ENCODE measurements at regions not wholly inside any gene's neighbourhood (a gene's known extent, or its start where the extent isn't known, plus 50 kb on each side); places are given as distances from the start of the nearest gene placed in this dataset.

DNA sequence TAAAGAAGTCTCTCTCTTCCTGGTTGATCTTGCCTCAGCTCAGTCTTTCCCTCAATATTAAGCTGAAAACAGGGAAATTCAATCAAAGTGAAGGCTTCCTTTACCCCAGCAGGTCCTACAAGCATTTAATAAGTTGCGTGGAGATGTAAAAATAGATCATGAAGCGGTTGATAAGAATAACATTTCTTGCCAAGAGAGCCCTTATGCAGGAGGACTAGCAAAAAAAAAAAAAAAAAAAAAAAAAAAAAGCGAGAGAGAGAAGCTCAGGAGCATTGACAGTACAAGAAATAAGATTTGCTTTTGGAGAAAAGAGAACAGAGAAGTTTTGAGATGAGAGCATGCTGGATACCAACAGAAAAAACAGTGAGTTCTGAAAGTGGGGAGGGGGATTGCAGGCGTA, 112.2 kb upstream of the CLMP start:
- H3K9ac ChIP-seq (ENCODE audit: insufficient read depth, low read depth, low read length) = no peak overlapping the region
- CTCF ChIA-PET (ENCODE audit: low intra/inter-chr PET ratio, low total read pairs) = no interaction called here
- H3K4me1 ChIP-seq (ENCODE audit: insufficient read depth, low read length) = no peaks in the 10 kb centered on the region
- no peaks in the 10 kb centered on the region for H3K9me3 ChIP-seq (ENCODE audit: low read length)
- no peaks in the 10 kb centered on the region for H3K79me2 ChIP-seq (ENCODE audit: insufficient read depth, low read length)
- no peaks in the 10 kb centered on the region for H4K20me1 ChIP-seq (ENCODE audit: insufficient read depth, low read length)
- H3K27me3 ChIP-seq (ENCODE audit: control insufficient read depth in 1 of 2, insufficient read depth in 2 of 2, low read length in 2 of 2) = peaks cover 0 to 42% of the 10 kb centered on the region in 2 experiments; a peak in 2 of 5 replicates
- intact Hi-C loops (cut with micrococcal nuclease; ENCODE audit: unreplicated experiment) (no loop called here), in situ Hi-C loops (cut with HindIII; ENCODE audit: extremely low pct_ligation_motif_present, low pct_unique_long_range_greater_than_20kb) (no loop called here)
- BruUV-seq (replicated peaks) = no TSS peak
- no peak for FAIRE-seq
- 3% methylated on average over 4 of the region's 4 CpGs for WGBS (ENCODE audit: low lambda C conversion rate)
- no peak overlapping the region for H3K27ac ChIP-seq (ENCODE audit: extremely low read length, insufficient read depth, low read length)
- no peak overlapping the region for H3K4me3 ChIP-seq (replicated peaks in 1 of 3; ENCODE audit: insufficient read depth in 1 of 3, low read depth in 2 of 3, low read length in 3 of 3)
- no peak overlapping the region for H3K4me2 ChIP-seq (ENCODE audit: low read depth, low read length)
- no peak for ATAC-seq
- no peak for DNase-seq (ENCODE audit: low spot score)
- POLR2A ChIA-PET = no interaction called here
- no peak overlapping the region for H2AFZ ChIP-seq (ENCODE audit: low read length)
- no peaks in the 10 kb centered on the region for H3K36me3 ChIP-seq (replicated peaks in 1 of 2; ENCODE audit: control insufficient read depth in 1 of 2, insufficient read depth in 2 of 2, low read length in 2 of 2)
- TF ChIP-seq ZFP37 (CRISPR knock-in tag; IDR thresholded peaks at IDR 0.05; ENCODE audit: borderline replicate concordance) = no peak
- TF ChIP-seq KDM5A (IDR thresholded peaks at IDR 0.05; ENCODE audit: borderline replicate concordance, low read length) = no peak
- TF ChIP-seq, protein P1, sequence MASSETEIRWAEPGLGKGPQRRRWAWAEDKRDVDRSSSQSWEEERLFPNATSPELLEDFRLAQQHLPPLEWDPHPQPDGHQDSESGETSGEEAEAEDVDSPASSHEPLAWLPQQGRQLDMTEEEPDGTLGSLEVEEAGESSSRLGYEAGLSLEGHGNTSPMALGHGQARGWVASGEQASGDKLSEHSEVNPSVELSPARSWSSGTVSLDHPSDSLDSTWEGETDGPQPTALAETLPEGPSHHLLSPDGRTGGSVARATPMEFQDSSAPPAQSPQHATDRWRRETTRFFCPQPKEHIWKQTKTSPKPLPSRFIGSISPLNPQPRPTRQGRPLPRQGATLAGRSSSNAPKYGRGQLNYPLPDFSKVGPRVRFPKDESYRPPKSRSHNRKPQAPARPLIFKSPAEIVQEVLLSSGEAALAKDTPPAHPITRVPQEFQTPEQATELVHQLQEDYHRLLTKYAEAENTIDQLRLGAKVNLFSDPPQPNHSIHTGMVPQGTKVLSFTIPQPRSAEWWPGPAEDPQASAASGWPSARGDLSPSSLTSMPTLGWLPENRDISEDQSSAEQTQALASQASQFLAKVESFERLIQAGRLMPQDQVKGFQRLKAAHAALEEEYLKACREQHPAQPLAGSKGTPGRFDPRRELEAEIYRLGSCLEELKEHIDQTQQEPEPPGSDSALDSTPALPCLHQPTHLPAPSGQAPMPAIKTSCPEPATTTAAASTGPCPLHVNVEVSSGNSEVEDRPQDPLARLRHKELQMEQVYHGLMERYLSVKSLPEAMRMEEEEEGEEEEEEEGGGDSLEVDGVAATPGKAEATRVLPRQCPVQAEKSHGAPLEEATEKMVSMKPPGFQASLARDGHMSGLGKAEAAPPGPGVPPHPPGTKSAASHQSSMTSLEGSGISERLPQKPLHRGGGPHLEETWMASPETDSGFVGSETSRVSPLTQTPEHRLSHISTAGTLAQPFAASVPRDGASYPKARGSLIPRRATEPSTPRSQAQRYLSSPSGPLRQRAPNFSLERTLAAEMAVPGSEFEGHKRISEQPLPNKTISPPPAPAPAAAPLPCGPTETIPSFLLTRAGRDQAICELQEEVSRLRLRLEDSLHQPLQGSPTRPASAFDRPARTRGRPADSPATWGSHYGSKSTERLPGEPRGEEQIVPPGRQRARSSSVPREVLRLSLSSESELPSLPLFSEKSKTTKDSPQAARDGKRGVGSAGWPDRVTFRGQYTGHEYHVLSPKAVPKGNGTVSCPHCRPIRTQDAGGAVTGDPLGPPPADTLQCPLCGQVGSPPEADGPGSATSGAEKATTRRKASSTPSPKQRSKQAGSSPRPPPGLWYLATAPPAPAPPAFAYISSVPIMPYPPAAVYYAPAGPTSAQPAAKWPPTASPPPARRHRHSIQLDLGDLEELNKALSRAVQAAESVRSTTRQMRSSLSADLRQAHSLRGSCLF (CRISPR knock-in tag; IDR thresholded peaks at IDR 0.05; ENCODE audit: borderline replicate concordance) = no peak
- TF ChIP-seq NRL (CRISPR knock-in tag; IDR thresholded peaks at IDR 0.05; ENCODE audit: borderline replicate concordance) = no peak
- no peak for TF ChIP-seq ATF7-NPFF (CRISPR knock-in tag; IDR thresholded peaks at IDR 0.05; ENCODE audit: low read depth)
- no peak for TF ChIP-seq SNRNP70 (IDR thresholded peaks at IDR 0.05; ENCODE audit: low read depth, low read length)
- no peak for TF ChIP-seq TARDBP (CRISPR knock-in tag; IDR thresholded peaks at IDR 0.05)
- no peak for TF ChIP-seq TSC22D2 (CRISPR knock-in tag; IDR thresholded peaks at IDR 0.05; ENCODE audit: borderline replicate concordance)
- TF ChIP-seq ZNF768 (CRISPR knock-in tag; IDR thresholded peaks at IDR 0.05) = no peak
- TF ChIP-seq ZNF83 (CRISPR knock-in tag; IDR thresholded peaks at IDR 0.05; ENCODE audit: borderline replicate concordance) = no peak
- no peak for TF ChIP-seq GATA4 (IDR thresholded peaks at IDR 0.05; ENCODE audit: borderline replicate concordance, low read depth)
- TF ChIP-seq, protein P2, sequence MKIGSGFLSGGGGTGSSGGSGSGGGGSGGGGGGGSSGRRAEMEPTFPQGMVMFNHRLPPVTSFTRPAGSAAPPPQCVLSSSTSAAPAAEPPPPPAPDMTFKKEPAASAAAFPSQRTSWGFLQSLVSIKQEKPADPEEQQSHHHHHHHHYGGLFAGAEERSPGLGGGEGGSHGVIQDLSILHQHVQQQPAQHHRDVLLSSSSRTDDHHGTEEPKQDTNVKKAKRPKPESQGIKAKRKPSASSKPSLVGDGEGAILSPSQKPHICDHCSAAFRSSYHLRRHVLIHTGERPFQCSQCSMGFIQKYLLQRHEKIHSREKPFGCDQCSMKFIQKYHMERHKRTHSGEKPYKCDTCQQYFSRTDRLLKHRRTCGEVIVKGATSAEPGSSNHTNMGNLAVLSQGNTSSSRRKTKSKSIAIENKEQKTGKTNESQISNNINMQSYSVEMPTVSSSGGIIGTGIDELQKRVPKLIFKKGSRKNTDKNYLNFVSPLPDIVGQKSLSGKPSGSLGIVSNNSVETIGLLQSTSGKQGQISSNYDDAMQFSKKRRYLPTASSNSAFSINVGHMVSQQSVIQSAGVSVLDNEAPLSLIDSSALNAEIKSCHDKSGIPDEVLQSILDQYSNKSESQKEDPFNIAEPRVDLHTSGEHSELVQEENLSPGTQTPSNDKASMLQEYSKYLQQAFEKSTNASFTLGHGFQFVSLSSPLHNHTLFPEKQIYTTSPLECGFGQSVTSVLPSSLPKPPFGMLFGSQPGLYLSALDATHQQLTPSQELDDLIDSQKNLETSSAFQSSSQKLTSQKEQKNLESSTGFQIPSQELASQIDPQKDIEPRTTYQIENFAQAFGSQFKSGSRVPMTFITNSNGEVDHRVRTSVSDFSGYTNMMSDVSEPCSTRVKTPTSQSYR (CRISPR knock-in tag; IDR thresholded peaks at IDR 0.05; ENCODE audit: borderline replicate concordance) = no peak
- no peak for TF ChIP-seq RBFOX2 (IDR thresholded peaks at IDR 0.05; ENCODE audit: low read depth, low read length)
- TF ChIP-seq ZNF501 (CRISPR knock-in tag; IDR thresholded peaks at IDR 0.05) = no peak
- TF ChIP-seq, protein P3, sequence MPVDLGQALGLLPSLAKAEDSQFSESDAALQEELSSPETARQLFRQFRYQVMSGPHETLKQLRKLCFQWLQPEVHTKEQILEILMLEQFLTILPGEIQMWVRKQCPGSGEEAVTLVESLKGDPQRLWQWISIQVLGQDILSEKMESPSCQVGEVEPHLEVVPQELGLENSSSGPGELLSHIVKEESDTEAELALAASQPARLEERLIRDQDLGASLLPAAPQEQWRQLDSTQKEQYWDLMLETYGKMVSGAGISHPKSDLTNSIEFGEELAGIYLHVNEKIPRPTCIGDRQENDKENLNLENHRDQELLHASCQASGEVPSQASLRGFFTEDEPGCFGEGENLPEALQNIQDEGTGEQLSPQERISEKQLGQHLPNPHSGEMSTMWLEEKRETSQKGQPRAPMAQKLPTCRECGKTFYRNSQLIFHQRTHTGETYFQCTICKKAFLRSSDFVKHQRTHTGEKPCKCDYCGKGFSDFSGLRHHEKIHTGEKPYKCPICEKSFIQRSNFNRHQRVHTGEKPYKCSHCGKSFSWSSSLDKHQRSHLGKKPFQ (CRISPR knock-in tag; IDR thresholded peaks at IDR 0.05; ENCODE audit: insufficient replicate concordance) = no peak
- TF ChIP-seq ZNF879 (CRISPR knock-in tag; IDR thresholded peaks at IDR 0.05) = no peak
- TF ChIP-seq PAF1 (CRISPR knock-in tag; IDR thresholded peaks at IDR 0.05) = no peak
- TF ChIP-seq RXRA (CRISPR knock-in tag; IDR thresholded peaks at IDR 0.05) = no peak

Data from HepG2 (cell line).